Renal cortex interstitium (tissue), 11 donors: ENCODE measurements at regions not wholly inside any gene's neighbourhood (a gene's known extent, or its start where the extent isn't known, plus 50 kb on each side); places are given as distances from the start of the nearest gene placed in this dataset.

Experiments
- DNase-seq, 11 donors: peaks; one replicate each; pipeline ENCODE4 v3.0.0-alpha.2; 2013; ENCODE audit warnings: low read depth in 9 of 11, low spot score in 4 of 11; ENCODE audit errors: extremely low read depth in 1 of 11

DNA sequence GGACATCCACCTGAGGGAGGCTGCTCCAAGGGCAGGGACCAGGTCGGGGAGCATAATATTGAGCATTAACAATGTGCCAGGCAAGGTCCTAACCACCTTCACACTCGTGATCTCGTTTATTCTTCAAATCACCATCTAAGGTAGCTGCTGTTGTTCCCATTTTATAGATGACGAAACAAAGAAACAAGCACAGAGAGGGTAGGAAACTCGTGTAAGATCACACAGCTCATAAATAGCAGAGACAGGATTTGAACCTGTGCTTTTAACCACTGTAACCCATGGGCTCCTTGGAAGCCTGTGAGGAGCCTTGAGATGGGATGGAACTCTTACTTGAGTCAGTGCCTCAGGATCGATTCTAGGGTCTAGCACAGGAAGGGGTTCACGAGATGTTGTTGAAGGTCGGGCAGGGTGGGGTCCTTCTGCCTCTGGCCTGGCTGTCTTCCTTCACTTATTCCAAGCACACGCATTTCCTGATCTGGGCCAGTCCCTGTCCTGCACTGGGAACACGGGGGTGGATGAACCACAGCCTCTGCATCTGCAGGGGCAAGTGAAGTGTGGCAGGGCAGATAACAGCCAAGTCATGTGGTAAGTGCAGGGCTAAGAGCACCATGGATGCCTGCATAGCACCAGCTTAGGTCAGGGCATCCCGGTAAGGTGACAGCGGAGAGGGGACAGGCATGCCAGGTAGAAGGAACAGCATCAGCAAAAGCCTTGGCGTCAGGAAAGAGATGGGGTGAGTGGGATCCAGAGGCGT is 188.1 kb downstream of the MELK start:
- DNase-seq = no peak

DNA sequence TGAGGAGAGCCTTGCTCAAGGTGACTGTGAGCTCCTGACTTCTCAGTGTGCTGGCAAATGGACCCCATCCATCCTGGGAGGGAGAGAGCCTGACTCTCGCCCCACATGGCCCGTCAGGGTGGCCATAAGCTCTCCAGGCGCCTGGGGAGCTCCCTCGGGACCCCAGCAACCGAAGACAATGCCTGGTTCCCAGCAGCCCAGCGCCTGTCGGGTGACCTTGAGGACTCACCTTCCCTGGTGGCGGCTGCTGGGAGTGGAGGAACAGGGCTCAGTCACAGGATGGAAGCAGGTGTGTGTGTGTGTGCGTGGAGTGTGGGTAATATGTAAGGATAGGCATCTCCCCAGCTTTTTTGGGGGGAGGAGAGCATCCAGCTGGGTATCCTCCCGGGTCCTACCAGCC is 190.3 kb downstream of the MELK start:
- DNase-seq = no peak

DNA sequence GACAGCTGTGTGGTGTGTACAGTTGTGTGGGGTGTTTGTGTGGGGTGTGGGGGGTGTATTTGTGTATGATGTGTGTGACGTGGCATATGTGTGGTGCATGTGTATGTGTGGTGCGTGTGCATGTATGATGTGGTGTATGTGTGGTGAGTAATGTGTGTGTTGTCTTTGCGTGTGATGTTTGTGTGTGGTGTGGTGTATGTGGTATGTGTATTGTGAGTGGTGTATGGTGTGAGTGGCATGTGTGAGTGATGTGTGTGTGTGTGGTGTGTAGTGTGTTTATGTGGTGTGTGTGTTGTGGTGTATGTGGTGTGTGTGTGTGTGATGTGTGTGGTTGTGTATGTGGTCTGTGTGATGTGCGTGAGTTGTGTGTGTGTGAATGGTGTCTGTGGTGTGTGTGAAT is 191.1 kb downstream of the MELK start:
- DNase-seq = no peak

DNA sequence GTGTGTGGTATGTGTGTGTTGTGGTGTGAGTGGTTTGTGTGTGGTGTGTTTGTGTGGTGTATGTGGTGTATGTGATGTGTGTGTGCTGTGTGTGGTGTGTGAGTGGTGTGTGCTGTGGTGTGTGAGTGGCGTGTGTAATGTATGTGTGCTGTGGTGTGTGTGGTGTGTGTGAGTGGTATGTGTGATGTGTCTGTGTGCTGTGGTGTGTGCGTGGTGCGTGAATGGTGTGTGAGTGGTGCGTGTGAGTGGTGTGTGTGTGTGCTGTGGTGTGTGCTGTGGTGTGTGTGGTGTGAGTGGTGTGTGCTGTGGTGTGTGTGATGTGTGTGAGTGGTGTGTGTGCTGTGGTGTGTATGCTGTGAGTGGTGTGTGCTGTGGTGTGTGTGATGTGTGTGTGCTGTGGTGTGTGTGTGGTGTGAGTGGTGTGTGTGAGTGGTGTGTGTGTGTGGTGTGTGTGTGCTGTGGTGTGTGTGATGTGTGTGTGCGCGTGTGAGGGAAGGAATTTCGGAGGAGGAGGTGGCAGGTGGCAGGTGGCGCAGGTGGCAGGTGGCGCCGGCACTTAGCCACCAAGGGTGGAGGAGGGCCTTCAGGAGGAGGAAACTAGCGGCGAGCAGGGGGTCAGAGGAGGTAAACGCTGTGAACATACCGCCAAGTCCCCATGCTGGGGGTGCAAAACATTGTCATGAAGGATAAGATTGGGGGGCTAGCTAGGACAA is 191.8 kb downstream of the MELK start:
- no peak for DNase-seq

DNA sequence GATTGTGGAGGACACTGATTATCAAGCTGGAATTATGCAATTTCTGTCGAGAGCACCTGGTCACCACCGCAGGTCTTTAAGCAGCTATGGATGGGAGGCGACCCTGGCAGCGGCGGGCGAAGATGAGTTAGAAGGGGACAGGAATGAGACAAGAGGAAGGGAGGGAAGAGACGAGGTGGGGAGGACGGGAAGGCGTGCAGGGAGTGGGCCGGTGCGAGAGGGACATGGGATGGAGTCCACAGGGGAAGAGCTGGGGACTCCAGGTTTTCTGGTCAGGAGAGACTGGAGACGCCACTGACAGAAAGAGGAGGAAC is 192.3 kb downstream of the MELK start:
- DNase-seq = no peak

DNA sequence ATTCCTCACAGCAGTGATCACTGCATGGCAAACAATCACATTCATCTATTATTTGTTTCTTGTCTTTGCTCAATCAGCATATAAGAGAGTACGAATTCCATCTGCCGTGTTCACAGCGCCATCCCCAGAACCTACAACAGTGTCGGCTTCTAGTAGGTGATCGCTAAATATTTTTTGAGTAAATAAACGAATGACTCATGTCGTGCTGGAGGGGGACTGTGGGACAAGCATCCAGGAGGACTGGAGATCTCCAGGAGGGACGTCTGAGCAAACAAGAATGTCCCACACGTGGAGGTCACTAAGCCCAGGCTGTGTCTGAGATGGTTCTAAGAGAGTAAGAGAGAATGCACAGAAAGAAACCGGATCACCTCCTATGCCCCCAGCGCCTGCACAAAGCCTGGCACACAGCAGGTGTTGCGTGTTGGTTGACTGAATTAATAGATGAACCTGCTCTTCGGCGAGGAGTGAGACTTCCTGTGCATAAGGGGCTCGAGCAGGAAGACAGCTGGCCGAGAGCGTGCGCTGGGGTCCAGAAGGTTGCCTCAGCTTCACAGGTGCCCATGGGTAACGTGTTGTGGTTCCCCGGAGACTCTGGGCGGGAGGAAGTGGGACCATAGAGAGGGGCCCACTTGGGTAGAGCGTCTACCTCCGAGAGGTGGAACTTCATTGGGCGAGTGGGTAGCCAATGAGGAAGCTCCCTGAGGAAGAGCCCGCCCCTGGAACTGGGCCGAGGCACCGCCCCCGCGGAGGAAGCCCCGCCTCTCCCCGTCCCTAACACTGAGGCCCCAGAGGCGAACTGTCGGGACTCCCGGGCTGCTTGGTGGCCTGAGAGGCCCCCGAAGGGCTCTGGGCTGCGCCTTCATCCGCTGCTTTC is 193.0 kb downstream of the MELK start:
- peak in 8 of 11 donors; percentile 23 to 62 (median 42) for DNase-seq

DNA sequence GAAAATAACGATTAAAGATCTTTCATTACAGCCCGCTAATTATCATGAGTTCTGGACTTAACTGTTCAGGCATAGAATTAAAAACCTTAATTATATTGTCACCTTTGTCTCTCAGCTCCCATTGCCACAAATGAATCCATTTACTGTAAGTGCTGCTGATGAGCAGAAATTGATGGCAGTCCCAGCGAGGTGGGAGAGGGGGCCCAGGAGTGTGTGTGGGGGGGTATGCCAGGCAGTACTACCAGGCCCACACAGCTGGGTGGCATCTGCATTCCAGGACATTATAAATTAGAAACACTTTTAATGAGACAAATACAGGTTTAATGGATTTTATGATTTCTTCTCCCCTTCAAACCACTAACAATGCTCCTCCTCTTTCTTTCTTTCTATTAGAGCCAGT is 196.0 kb downstream of the MELK start:
- DNase-seq = no peak

DNA sequence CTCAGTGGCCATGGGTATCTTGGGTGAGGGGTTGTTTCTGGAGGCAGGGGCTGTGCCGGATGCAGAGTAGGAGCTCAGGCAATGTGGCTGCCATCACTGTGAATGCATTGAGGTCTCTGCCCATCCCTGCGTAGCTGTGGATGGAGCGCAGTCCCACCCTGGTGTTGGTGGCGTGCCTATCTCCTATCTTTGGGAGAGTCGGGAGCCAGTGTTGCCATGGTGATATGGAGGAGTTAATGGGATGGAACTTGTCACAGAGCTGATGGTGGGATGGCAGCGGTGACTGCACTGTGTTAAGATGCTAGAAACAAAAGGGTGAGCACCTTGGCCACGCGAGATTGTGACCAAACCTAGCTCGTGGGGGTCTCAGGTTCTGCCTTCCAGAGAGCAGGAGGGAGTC is 197.3 kb downstream of the MELK start:
- no peak for DNase-seq

DNA sequence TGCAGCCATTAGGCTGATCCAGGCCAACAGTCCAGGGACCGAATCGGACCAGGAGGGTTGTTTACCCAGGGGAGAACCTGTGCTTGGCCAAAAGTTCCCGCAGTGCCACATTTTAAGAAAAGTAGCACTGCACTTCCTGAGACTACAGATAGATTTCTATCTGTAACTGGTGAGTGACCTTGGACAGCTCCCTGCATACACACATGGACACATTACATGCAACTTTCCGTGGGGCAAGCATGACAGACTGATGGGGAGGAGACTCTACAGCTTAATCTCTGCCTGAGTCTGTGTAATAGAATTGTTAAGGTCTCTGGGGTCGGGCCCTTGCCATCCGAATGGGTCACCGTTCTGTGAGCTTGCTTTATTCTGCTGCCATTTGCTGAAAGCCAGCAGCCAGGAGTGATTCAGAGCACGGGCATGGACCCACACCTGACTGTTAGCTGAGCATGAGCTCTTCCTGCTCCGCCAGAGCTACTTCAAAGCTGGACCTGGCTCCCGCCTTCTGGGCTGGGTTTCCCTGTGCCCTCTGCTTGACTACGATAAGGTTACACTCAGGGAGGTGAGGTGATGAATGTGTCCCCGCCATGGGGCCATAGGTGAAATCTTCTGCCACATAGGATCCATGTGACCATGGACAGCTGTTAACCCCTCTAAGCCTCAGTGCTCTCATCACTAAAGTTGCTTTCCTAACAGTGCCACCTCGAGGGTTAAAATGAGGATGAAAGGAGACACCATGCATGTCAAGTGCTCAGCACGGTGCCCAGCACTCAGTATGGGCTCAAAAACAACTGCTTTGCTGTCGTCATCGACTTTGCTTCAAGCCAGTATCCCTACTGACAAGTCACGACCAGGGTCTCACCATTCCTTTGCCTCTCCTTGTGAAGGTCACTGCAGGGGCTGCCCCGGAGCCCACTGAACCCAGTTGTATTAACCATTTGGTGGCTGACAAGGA is 200.0 kb downstream of the MELK start:
- DNase-seq = peak in 4 of 11 donors; percentile 29 to 52 (median 40)

DNA sequence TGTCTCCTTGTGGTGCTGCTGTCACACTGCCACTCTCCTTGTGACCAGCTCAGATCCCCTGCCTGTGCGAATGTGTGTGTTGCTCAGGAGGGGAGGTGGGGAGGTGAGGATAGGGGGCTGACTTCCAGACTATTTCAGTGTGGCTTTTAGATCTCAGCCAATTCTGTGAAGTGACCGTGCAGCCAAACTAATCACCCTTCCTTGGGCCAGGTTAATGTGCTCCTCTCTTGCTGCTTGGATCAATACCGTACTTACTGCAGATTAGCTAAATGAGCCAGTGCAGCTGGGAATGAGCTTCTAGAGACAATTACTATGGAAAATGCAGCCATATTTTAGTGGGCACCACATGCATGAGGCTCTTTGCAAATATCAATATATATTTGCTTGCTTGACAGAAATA is 206.0 kb downstream of the MELK start:
- no peak for DNase-seq

DNA sequence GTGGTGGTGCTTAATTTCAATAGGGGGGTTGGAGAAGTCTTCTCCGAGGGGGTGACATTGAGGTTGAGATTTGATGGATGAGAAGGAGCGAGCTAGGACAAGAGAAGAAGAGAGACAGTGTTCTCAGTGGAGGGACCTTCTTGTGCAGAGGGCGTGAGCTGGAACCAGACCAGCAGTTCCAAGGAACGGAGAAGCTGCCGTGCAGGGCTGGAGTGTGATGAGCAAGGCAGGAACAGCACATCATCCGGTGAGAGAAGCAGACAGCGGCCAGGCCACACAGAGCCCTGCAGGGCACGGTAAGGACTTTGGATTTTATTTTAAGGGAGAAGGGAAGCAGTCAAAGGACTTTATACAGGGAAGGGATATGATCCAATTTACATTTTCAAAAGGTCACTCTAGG is 206.9 kb downstream of the MELK start:
- DNase-seq = no peak

DNA sequence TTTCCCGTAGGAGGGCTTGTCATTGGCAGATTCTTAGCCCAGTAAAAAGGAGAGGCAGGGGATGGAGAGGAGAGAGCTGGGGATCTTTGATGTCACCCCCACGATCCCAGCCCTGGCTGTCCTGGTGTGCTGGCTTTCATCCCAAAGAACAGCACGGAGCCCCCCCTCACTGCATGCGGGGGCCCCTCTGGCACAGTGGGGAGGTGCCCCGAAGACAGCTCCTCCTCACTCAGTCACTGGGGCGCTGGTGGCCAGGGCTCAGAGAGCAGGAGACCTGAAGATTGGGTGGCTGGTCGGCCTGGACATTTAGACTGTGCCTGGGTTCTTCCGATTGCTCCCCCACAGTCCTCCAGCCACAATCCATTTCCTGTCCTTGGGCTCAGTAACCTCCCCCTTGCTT is 207.5 kb downstream of the MELK start:
- DNase-seq = no peak

DNA sequence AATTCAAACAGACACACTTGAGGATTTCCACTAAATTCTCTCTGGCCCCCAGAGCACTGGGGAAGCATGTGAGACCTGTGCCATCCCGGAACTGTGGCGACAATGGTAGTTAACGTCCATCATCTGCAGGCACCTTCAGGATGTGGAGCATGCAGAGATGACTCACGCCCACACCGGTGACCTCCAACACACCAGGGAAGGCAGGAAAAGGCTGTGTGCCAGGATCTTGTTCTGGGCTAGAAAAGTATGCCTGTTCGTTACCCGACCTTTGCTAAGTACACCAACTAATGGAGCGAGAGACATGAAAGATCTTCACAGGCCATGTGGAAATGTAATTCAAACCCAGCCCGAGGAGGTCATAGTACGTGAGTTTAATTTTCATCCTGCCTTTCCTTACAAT is 208.8 kb downstream of the MELK start:
- DNase-seq = peak in 2 of 11 donors; percentile 18 to 20
